HCT116 (cell line): ENCODE measurements at regions not wholly inside any gene's neighbourhood (a gene's known extent, or its start where the extent isn't known, plus 50 kb on each side); places are given as distances from the start of the nearest gene placed in this dataset.

Source experiments
- ATAC-seq: fragments of 200-7000 bp; cut with Tn5 transposase; 2 replicates; pipeline ENCODE4 v1.9.1; 2020; ENCODE audit warnings: mild to moderate bottlenecking, moderate library complexity
- BruUV-seq: library from RNA; stranded (reverse); fragments of 400-500 nt; replicated peaks from 2 replicates; lab custom pipeline; 2021; lab: Mats Ljungman, UMichigan
- CTCF ChIA-PET: fragments of 300-600 bp; sonication (Branson Sonifier 250); formaldehyde crosslinking; loops from one replicate; lab custom pipeline; 2021; ENCODE audit warnings: antibody characterized with exemption; lab: Charles Lee
- POLR2A ChIA-PET: fragments of 300-600, 350-600 bp; sonication (Branson Sonifier 250); formaldehyde crosslinking; loops from one replicate; lab custom pipeline; 2021; ENCODE audit warnings: antibody characterized with exemption; lab: Charles Lee
- RAD21 ChIA-PET, 2 experiments: fragments of 300-600 bp; sonication (Branson Sonifier 250); formaldehyde crosslinking; loops; one replicate each; lab custom pipeline; 2023; ENCODE audit warnings: low total read pairs in 2 of 2; ENCODE audit not compliant: uncharacterized antibody in 2 of 2, unreplicated experiment in 2 of 2, low non-redundant PET in 1 of 2; lab: Charles Lee
- DNase-seq: peaks from one replicate; pipeline ENCODE4 v3.0.0-alpha.2; 2010; ENCODE audit warnings: low read depth, low spot score
- H2AFZ ChIP-seq: fragments of 200-600 bp; shearing (Covaris generic), sonication (generic); 2 replicates; pipeline ENCODE4 v1.6.1; 2017; ENCODE audit warnings: low read depth, mixed run types, mixed read lengths, antibody characterized with exemption, low read length; ENCODE audit not compliant: poor library complexity, severe bottlenecking
- H3K27ac ChIP-seq: 2 replicates; pipeline ENCODE4 v1.5.1; 2012; ENCODE audit warnings: low read depth, low read length
- H3K27me3 ChIP-seq: fragments of 200-600 bp; sonication (generic); 2 replicates; pipeline ENCODE4 v1.6.1; 2016; ENCODE audit warnings: mixed run types, low read length, mixed read lengths; ENCODE audit not compliant: insufficient read depth
- H3K36me3 ChIP-seq, 2 experiments: fragments of 200-500 bp in 1 of 2; fragments of 200-600 bp in 1 of 2; sonication (Bioruptor generic) in 1 of 2; sonication (generic) in 1 of 2; 2 replicates each; pipeline versions ENCODE4 v1.5.1 to v1.6.1; 2014 to 2016; ENCODE audit warnings: low read length in 2 of 2, inconsistent platforms in 1 of 2, mixed read lengths in 1 of 2, mixed run types in 1 of 2; ENCODE audit not compliant: insufficient read depth in 2 of 2, control insufficient read depth in 1 of 2
- H3K4me1 ChIP-seq, 2 experiments: fragments of 200-600 bp in 1 of 2; sonication (generic) in 1 of 2; 2 replicates each; pipeline versions ENCODE4 v1.5.1 to v1.6.1; 2012 to 2017; ENCODE audit warnings: low read length in 2 of 2, inconsistent platforms in 1 of 2, mild to moderate bottlenecking in 1 of 2, mixed read lengths in 1 of 2, mixed run types in 1 of 2, moderate library complexity in 1 of 2; ENCODE audit not compliant: insufficient read depth in 2 of 2, control insufficient read depth in 1 of 2
- H3K4me2 ChIP-seq: fragments of 200-600 bp; sonication (generic); 2 replicates; pipeline ENCODE4 v1.6.1; 2017; ENCODE audit warnings: mixed run types, low read length, mixed read lengths
- H3K4me3 ChIP-seq, 2 experiments: fragments of 200-600 bp in 1 of 2; sonication (generic) in 1 of 2; replicated peaks in 1 of 2; 2 replicates each; pipeline ENCODE4 v1.5.1; 2011 to 2016; ENCODE audit warnings: low read length in 2 of 2, control low read depth in 1 of 2, low read depth in 1 of 2, mild to moderate bottlenecking in 1 of 2, mixed read lengths in 1 of 2, mixed run types in 1 of 2
- H3K79me2 ChIP-seq: fragments of 200-600 bp; sonication (generic); 2 replicates; pipeline ENCODE4 v1.6.1; 2017; ENCODE audit warnings: mild to moderate bottlenecking, mixed run types, low read length, moderate library complexity, mixed read lengths; ENCODE audit not compliant: insufficient read depth
- H3K9ac ChIP-seq: fragments of 200-600 bp; sonication (generic); 2 replicates; pipeline ENCODE4 v1.6.1; 2016; ENCODE audit warnings: low read length, mixed read lengths
- H3K9me2 ChIP-seq: fragments of 200-600 bp; sonication (generic), shearing (Covaris generic); 2 replicates; pipeline ENCODE4 v1.6.1; 2017; ENCODE audit warnings: mixed run types, mild to moderate bottlenecking, moderate library complexity; ENCODE audit not compliant: insufficient read depth
- H3K9me3 ChIP-seq, 2 experiments: fragments of 200-500 bp in 1 of 2; fragments of 200-600 bp in 1 of 2; sonication (Bioruptor generic) in 1 of 2; sonication (generic) in 1 of 2; 2 replicates each; pipeline ENCODE4 v1.6.1; 2014 to 2017; ENCODE audit warnings: low read length in 2 of 2, mixed read lengths in 2 of 2, inconsistent platforms in 1 of 2, low read depth in 1 of 2, mild to moderate bottlenecking in 1 of 2, mixed run types in 1 of 2, moderate library complexity in 1 of 2; ENCODE audit not compliant: control insufficient read depth in 1 of 2, insufficient read depth in 1 of 2
- H4K20me1 ChIP-seq: fragments of 200-600 bp; sonication (generic), shearing (Covaris generic); 2 replicates; pipeline ENCODE4 v1.6.1; 2017; ENCODE audit warnings: mixed run types, mild to moderate bottlenecking, moderate library complexity; ENCODE audit not compliant: insufficient read depth
- ATF3 ChIP-seq: IDR thresholded peaks from 2 replicates; pipeline ENCODE4 v1.6.1; 2012
- CEBPB ChIP-seq: IDR thresholded peaks from 2 replicates; pipeline ENCODE4 v1.6.1; 2012; ENCODE audit warnings: low read depth
- CTCF ChIP-seq, 3 experiments: fragments of 200-600 bp in 1 of 3; sonication (generic) in 1 of 3; IDR thresholded peaks in 2 of 3; conservative IDR thresholded peaks in 1 of 3; 2 replicates each; pipeline ENCODE4 v1.5.1; 2012 to 2017; ENCODE audit warnings: low read depth in 2 of 3, low read length in 2 of 3, antibody characterized with exemption in 1 of 3, borderline replicate concordance in 1 of 3, control low read depth in 1 of 3, mild to moderate bottlenecking in 1 of 3, mixed read lengths in 1 of 3, mixed run types in 1 of 3, moderate library complexity in 1 of 3; ENCODE audit not compliant: insufficient read depth in 1 of 3
- EGR1 ChIP-seq: IDR thresholded peaks from 2 replicates; pipeline ENCODE4 v1.6.1; 2012; ENCODE audit warnings: low read depth
- FOSL1 ChIP-seq: IDR thresholded peaks from 2 replicates; pipeline ENCODE4 v1.6.1; 2012; ENCODE audit warnings: low read depth
- MAX ChIP-seq: IDR thresholded peaks from 2 replicates; pipeline ENCODE4 v1.6.1; 2012
- POLR2A ChIP-seq: IDR thresholded peaks from 2 replicates; pipeline ENCODE4 v1.7.0; 2011; ENCODE audit warnings: borderline replicate concordance; ENCODE audit not compliant: insufficient read depth, insufficient read length; ENCODE audit errors: extremely low read depth
- REST ChIP-seq: IDR thresholded peaks from 2 replicates; pipeline ENCODE4 v1.6.1; 2012; ENCODE audit warnings: low read depth
- SIN3A ChIP-seq: IDR thresholded peaks from 2 replicates; pipeline ENCODE4 v1.6.1; 2012; ENCODE audit warnings: low read depth
- intact Hi-C: fragments of 100-400 bp; cut with micrococcal nuclease; formaldehyde crosslinking; loops from 2 replicates; pipeline ENCODE4 v1.10.0; 2022

GRCh38 chr10:16011548-16011947, 151.2 kb upstream of the MINDY3 start:
- Histone ChIP-seq H3K79me2 (no peaks in the 10 kb centered on the region), H3K4me2 (no peak overlapping the region), H3K27me3 (peaks cover 7% of the 10 kb centered on the region; the same call in 1 of the 2 replicates), H2AFZ (no peak overlapping the region), H4K20me1 (no peaks in the 10 kb centered on the region), H3K9me2 (no peaks in the 10 kb centered on the region), H3K9ac (no peak overlapping the region), H3K9me3 (no peaks in the 10 kb centered on the region), H3K4me3 (no peak overlapping the region), H3K27ac (no peak overlapping the region), H3K4me1 (no peaks in the 10 kb centered on the region), H3K36me3 (no peaks in the 10 kb centered on the region)
- ChIA-PET RAD21 (no interaction called here), CTCF (no interaction called here), POLR2A (no interaction called here)
- ATAC-seq, result no peak
- no peak for TF ChIP-seq POLR2A
- TF ChIP-seq MAX, result no peak
- no peak for TF ChIP-seq EGR1
- DNase-seq, result no peak
- BruUV-seq, result no TSS peak
- intact Hi-C loops, result no loop called here

- ATAC-seq, result no peak
- intact Hi-C loops, result no loop called here
Observed at GRCh38 chr10:16014469-16014868, 154.2 kb upstream of the MINDY3 start.

GRCh38 chr10:16016688-16017087, 156.4 kb upstream of the MINDY3 start:
- ChIA-PET CTCF (no interaction called here), RAD21 (no interaction called here), POLR2A (no interaction called here)
- H3K4me3 ChIP-seq, result no peak overlapping the region
- H3K27ac ChIP-seq, result no peak overlapping the region
- H3K4me1 ChIP-seq, result no peaks in the 10 kb centered on the region
- H3K9me2 ChIP-seq, result no peaks in the 10 kb centered on the region
- no peaks in the 10 kb centered on the region for H3K36me3 ChIP-seq
- no peak for ATAC-seq
- H3K9ac ChIP-seq, result no peak overlapping the region
- BruUV-seq, result no TSS peak
- peaks cover 7% of the 10 kb centered on the region; the same call in 1 of the 2 replicates for H3K27me3 ChIP-seq
- DNase-seq, result no peak
- no peak overlapping the region for H2AFZ ChIP-seq
- H3K9me3 ChIP-seq, result no peaks in the 10 kb centered on the region; a peak in 1 of 4 replicates
- intact Hi-C loops, result no loop called here
- H4K20me1 ChIP-seq, result no peaks in the 10 kb centered on the region
- no peaks in the 10 kb centered on the region for H3K79me2 ChIP-seq
- H3K4me2 ChIP-seq, result no peak overlapping the region
- TF ChIP-seq ATF3, result no peak
- TF ChIP-seq CTCF (IDR thresholded peaks at IDR 0.05 in 2 of 3, conservative IDR thresholded peaks at IDR 0.05 in 1 of 3; ENCODE audit: borderline replicate concordance in 1 of 3, insufficient read depth in 1 of 3, low read depth in 2 of 3, low read length in 2 of 3), result no peak
- TF ChIP-seq SIN3A, result no peak
- no peak for TF ChIP-seq REST
- no peak for TF ChIP-seq CEBPB

More at GRCh38 chr10:16014469-16014868, 154.2 kb upstream of the MINDY3 start:
- no peak for TF ChIP-seq FOSL1
- TF ChIP-seq CEBPB, result no peak
- BruUV-seq, result no TSS peak
- H3K9me3 ChIP-seq, result no peaks in the 10 kb centered on the region
- no peak overlapping the region for H3K4me2 ChIP-seq
- H3K9me2 ChIP-seq, result no peaks in the 10 kb centered on the region
- no peak overlapping the region for H3K27ac ChIP-seq
- H3K4me3 ChIP-seq, result no peak overlapping the region
- peaks cover 7% of the 10 kb centered on the region; the same call in 1 of the 2 replicates for H3K27me3 ChIP-seq
- H4K20me1 ChIP-seq, result no peaks in the 10 kb centered on the region
- H2AFZ ChIP-seq, result no peak overlapping the region
- H3K4me1 ChIP-seq, result no peaks in the 10 kb centered on the region
- no peak for DNase-seq
- ChIA-PET RAD21 (no interaction called here), CTCF (no interaction called here), POLR2A (no interaction called here)
- no peak overlapping the region for H3K9ac ChIP-seq
- H3K36me3 ChIP-seq, result no peaks in the 10 kb centered on the region
- H3K79me2 ChIP-seq, result no peaks in the 10 kb centered on the region
